Embryonic facial prominence (tissue), 1 donor: ENCODE measurements at regions not wholly inside any gene's neighbourhood (a gene's known extent, or its start where the extent isn't known, plus 50 kb on each side); places are given as distances from the start of the nearest gene placed in this dataset.
"Not testable (repeated sequence)": the region's sequence is repeated elsewhere in the genome, so short reads cannot be mapped to it uniquely, and the experiment has no call there.

Source experiments
- DNase-seq: peaks from one replicate; pipeline ENCODE4 v3.0.0-alpha.2; 2016; ENCODE audit errors: extremely low spot score

DNA sequence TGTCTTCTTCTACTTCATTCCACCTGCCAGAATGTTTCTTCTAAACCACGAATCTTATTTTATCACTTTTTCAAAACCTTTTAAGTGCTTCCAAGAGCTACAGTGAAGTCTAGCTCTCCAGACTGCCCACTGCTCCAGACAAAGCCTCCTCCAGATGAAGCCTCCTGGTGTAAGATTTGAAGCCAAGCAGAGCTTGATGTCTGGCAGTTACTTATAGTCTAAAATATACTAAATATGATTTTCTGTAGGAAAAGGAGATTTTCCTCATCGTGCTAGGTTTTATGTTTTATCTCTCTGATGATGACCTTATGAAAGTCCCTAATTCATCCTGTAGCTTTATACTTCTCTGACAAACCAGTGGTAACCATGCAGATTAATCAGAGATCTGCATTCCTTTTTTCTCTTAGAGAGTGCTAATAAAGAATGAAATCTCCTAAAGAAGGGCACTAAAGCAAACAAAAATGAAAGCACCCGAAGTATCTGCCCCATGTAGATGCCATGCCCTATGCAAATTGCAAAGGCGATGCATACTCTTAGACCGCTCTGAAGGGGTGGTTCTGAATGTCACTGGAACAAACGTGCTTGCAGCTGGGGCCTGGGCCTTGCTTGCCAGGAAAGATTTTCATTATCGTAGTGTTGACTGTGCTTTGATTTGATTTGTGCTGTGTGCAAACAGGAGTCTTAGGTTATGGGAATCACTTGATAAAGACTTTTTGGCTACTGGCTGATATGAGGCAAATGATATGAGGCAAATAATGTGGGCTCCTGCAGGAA is 314.2 kb downstream of the PID1 start:
- DNase-seq: no peak

DNA sequence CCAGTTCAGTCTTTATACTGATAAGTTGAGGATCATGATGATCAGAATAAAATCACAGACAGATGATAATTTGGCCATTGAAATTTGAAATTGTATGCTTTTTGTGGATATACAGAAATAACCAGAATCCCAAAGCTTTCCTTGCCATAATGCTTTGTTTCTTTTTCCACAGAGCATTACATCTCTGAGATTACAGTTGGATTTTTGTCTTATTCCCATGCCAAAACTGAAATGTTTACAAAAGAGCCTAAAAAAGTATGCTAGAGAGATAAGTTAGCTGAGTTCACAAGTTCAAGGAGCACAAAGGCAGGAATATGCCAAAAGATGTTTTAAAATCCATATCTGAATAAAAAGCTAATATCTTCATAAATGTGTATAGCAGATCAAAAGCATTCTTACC is 321.3 kb downstream of the PID1 start:
- DNase-seq: no peak

DNA sequence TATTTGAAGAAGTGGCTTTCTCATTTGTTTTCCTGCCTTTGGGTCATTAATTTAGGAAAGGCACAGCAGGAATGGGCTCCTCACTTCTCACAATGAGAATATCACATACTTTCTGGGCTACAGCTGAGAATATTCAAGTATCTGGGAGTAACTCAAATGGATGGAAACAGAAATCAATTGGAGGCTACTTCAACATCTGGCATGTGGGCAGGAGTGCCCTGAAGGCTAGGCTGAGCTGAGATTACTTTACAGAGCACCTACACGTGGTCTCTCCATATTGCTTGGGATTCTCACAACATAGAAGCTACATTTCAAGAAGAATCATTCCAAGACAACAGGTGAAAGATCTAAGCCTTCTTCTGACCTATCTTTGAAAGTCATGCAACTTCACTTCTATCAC is 325.4 kb downstream of the PID1 start:
- DNase-seq: no peak

DNA sequence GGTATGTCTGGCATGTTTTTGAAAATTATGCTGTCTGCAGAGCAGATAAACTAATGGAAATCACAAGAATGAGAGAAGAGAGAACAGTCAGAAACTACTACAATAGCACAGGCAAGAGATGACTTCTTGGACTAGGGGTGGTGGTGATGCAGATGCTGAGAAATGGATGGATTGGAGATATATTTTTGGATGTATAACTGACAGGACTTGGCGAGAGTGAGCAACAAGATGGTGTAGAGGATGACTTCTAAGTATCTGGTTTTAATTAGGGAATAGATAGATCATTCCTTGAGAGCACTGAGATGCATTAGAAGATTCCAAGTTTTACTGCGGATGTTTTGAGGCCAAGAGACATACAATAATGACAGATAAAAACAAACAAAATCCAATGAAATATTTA is 328.2 kb downstream of the PID1 start:
- DNase-seq: no peak

DNA sequence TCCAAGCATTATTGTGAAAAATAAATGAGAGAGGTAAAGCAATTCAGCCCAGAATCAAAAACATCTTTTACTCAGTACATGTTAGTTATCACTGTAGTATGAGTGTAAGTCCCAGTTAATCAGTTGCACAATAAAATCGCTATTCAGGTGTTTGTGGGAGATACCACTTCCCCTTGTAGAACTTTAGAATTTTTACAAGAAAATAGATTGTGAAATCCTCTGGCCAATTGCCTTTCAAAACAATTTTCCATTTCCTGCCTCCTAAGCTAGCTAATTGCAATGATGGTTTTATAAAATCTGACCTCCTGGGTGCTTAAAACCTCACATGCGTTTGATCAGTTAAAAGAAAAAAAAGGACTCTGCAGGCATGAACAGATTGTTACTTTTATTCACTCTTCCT is 332.5 kb downstream of the PID1 start:
- DNase-seq: no peak

DNA sequence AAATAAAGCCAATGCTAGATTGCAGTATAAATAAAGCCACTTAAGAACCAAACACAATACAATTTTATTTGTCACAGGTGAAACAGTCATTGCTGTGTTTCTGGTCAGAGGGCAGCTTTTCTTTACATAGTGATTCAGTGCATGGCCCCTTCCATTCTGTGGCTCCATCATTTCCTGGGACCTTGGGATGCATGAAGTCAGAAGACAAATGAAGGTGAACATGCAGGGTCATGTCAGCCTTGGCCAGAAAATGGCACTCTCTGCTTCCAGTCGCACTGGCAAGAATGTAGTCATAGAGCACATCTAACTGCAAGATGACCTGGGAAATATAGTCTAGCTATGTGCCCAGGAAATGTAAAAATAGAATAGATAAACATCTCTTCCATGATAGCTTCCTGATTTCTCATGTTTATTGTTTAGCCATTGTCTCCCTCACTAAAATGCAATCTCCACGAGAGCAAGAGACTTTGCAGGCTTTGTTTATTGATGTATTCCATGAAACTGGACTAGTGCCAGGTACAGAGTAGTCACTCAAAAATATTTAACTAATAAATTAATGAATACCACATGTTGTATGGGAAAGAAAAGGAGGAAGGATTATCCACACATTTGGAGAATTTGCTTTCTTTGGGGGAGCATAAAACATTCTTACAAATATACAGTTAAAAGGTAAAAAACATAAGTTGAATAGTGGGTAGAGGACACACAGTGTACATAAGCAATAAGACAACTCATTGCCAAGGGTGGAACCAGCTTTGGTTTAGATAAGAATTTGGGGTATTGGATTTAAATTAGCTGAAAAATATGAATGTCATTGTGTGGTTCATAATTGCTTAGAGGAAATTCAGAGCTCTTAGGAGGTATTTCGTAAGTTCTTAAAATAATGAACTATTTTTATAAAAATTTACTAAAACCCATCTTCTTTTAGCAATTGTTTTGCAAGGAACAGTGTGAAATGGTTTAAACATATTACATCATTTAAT is 343.8 kb downstream of the PID1 start:
- no peak for DNase-seq

DNA sequence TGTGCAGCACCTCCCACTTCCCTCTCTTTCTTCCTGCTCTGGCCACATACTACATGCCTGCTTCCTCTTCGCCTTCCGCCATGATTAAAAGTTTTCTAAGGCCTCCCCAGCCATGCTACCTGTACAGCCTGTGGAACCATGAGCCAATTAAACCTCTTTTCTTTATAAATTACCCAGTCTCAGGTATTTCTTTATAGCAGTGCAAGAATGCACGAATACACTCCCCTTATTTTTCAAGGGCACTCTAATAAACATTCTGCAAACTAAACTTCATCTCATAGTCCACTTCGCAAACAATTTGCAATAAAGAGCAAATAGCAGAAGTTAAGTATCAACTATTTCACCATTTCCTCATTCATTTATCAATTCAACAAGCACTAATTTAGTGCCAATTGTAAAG is 351.3 kb downstream of the PID1 start:
- DNase-seq: no peak

DNA sequence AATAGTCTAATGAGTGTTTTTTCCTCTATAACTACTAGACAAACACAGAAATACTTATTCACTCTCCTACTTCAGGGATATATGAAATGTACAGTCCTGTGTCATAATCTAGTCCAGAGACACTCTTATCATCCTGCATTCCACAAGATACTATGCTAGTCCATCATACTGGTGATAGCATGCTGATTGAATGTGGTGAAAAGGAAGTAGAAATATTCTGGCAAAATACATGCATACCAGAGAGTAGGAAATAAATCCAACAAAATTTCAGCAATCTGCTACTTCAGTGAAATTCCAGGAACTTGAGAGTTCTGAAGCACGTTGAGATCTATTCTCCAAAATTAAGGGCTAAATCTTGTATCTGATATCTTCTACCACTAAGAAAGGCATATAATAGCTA is 353.9 kb downstream of the PID1 start:
- DNase-seq: no peak

DNA sequence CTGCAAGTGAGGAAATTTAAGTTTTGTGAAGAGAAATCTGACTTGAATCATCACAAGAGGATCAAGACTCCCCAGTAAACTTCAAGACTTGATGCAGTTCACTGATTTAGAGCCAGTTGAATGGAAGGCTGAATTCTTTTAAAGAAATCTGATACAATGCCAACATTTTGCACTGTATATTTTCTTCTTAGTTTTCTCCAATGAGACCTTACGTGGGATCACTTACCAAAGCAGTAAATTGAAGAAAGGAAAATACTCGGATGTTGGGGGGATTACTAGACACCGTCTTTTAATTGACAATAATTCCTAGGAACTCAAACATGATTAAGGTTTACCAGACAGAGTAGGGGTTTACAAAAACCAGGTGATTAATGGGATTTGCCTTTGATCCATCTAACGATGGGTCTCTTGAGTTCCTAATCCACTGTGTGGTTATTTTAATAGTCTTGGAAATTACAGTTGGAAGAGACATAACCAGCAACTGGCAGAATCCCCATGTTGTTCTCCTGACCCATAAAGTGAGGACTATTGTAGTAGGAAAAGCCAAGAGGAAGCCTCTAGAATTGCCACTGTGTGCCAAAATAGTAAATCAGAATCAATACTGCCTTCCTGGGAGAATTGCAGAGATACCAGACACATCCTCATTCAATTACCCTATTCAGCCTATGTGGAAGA is 354.5 kb downstream of the PID1 start:
- no peak for DNase-seq

DNA sequence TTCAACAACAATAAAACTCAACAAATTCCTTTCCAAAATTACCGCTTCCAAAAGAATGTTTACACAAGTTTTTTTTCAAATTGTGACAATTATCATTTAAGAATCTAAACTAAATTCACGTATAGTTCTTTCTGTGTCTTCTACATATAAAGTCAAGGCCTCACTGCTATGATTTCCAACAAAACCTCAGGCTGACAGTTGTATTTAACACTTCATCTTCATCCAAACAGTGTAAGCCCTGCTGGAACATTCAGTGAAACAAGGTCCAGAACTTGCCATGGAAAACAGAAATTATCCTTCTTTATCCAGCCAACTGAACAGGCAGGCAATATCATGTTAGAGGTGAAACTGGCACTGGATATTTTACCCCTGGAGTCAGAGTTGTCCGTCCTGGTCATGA is 357.9 kb downstream of the PID1 start:
- DNase-seq: no peak

DNA sequence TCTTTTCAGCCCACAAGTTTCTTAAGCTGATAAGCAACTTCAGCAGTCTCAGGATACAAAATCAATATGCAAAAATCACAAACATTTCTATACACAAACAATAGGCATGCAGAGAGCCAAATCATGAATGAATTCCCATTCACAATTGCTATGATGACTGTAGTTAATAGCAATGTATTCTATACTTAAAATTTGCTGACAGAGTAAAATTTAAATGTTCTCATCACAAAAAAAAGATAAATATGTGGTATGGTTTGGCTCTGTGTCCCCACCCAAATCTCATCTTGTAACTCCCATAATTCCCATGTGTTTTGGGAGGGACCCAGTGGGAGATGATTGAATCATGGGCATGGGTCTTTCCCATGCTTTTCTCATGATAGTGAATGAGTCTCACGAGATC is 360.2 kb downstream of the PID1 start:
- DNase-seq: not testable (repeated sequence)

DNA sequence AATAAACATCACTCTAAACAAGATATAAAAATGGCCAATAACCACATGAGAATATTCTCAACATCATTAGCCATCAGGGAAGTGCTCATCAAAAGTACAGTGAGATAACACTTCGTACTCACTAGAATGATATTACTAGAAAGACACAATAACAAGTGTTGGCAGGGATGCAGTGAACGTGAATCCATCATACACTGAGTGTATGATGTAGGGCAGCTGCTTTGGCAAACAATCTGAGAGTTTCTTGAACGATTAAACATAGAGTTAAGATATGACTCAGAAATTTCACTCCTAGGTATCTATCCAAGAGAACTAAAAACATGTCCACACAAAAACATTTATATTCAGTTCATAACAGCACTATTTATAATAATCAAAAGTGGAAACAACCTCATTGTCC is 368.9 kb downstream of the PID1 start:
- no peak for DNase-seq

DNA sequence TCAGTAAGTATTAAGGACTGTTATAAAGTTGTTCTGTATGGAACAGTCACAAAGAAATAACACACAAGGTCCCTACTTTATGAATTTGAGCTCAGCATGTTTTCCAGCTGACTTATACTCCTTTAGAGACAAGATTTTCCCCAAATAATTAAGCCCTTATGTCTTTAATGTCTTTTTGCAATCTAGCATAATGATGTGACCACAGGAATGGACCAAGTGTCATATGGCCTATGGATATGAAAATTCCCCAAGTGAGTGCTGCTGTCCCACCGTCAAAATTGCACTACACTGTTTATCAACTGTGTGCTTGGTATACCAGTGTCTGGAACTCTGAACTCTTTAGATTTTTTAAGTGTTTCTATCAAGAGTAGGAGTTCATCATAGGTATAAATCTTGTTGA is 369.6 kb downstream of the PID1 start:
- DNase-seq: no peak

DNA sequence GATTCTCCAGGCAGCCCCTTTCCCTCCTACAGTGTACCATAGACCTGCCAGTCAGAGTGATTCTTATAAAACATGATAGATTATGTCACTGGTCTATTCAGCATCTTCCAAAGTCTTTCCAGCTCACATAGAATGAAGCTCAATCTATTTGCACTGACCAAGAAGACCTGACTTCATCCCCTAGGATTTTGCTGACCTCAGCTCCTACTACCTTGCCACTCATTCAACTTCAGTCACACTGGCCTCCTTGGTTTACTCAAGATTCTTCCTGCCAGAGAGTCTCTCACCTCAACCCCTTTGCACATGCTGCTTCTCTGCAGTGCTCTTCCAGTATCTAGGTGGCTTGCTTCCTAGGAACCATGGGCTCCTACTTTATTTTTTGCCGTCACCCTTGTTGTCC is 392.9 kb downstream of the PID1 start:
- no peak for DNase-seq

DNA sequence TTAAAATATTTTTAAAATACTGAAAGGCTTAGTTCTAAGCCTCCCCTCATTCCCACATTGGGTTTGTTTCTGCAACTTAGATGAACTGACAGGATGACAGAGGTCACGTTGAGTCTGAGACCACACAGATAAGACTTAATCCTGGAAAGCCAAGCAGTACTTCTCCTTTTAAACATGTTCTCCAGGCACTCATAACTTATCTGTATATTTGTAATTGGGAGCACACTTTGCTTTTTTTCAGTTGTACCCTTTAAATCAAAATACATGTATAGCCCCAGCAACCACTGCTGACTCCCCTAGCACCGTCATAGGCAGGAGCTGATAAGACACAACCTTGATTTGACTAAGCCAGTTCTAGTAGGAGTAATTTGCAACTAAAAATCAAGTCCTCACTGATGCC is 394.8 kb downstream of the PID1 start:
- no peak for DNase-seq

DNA sequence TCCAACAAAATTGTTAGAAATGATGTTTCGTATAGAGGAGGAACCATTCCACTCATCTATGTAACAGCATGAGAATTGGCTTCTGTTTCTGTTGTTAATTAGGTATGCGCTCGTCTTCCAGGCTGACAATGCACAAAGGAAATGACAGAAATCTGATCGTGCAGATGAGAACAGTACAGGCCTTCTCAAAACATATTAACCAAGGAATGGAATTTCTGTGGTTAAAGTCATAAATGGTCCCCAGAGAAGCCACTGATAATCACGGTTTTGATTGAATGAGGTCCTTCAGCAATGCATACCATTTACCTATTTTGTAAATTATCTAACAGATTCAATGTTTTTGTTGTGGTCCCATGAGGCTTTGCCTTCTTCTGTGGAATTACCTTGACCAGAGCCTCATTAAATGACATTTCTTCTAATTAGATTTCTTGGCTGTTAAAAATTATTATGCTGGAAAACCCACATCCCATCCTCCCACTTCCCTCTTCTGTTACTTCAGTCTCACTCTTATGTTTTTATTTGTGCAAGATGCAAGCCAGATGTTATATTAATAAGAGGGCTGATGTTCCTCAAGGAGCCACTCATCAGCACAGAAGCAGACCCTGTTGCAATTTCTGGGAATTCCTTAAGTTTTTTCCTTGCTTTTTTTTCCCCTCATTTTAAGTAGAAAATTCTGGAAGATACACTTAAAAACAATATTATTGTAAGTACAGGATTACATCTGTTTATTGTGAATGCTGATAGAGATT is 395.8 kb downstream of the PID1 start:
- DNase-seq: no peak

DNA sequence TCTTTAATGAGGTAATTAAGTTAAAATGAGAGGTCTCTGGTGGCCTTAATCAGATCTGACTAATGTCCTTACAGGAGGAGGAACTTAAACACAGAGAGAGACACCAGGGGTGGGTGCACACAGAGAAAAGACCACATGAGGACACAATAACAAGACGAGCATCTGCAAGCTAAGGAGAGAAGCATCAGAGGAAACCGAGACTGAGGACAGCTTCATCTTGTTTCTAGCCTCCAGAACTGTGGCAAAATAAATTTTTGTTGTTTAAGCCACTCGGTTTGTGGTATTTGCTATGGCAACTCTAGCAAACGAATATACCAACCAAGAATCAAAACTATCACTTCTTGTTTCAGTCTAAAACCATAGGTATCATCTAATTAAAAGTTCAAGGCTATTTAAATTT is 400.1 kb downstream of the PID1 start:
- no peak for DNase-seq

DNA sequence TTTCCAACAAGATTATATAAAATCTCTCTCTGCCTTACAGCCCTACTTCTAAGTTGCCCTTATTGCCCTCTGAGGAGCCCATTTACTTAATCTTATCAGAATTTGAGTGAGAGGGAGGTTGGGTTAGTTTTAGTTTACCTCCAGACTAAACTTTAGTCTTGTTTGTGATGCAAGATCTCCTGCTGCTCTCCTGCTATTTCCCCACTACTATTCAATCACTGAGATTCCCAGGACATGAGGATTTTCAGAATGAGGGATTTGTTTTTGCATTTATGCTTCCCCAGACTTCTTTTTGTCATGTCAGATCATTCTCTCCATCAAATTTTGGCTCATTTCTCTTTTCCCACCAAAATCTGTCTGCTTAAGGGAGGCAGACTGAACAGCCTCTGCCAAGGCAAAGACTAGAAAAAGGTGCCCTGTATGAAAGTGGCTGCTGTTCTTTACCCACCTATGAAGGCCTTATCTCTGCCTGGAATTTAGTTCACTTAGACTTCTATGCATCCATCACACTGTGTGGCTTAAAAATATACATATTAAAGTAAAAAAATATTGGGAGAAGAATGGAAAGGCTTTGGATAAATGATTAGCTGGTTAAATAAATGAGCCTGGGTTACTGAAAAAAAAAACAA is 401.3 kb downstream of the PID1 start:
- DNase-seq: no peak

DNA sequence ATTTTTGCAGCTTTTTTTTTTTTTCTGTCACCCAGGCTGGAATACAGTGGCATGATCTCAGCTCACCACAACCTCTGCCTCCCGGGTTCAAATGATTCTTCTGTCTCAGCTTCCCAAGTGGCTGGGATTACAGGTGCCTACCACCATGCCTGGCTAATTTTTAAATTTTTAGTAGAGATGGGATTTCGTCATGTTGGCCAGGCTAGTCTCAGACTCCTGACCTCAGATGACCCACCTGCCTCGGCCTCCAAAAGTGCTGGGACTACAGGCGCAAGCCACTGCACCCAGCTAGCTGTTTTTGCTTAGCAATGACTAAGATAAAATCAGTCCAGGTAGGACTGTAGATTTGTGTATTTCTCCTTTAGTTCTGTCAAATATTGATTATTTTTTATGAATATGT is 403.7 kb downstream of the PID1 start:
- no peak for DNase-seq

DNA sequence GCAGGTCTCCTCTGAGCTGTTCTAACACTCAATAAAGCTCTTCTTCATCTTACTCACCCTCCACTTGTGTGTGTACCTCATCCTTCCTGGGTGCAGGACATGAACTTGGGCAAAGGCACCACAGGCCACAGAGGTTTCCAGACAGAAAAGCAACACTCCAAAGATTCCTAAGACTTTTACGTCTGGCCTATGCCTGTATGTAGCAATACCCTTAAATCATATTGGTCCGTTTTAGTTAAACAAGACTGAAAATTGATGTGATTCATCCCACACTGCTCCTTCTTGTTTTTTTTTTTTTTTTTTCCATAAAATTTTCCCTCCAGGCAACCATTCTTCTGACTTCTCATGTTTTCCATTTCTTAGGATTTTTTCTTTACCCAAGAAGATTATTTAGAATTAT is 404.3 kb downstream of the PID1 start:
- DNase-seq: no peak

DNA sequence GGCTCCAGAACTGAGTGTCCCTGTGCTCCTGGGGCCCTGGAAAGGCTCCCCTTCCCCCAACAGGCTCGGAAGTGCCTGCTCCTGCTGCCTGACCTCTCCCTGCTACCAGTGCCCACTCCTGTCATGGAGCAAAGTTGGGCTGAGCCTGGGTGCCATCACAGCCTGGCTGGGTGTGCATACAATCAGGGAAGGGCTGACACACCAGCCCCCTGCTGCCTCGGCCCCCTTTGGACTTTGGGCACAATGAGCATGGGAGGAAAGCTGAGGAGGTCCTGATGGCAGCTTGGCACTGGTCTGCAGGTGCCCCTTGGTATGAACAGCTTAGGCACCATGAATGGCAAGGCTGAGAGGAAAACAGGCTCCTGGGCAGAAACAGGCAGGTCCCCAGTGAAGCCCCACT is 405.0 kb downstream of the PID1 start:
- DNase-seq: no peak
